Liver (tissue), 3 donors: ENCODE measurements at regions not wholly inside any gene's neighbourhood (a gene's known extent, or its start where the extent isn't known, plus 50 kb on each side); places are given as distances from the start of the nearest gene placed in this dataset.

ENCODE experiments used
- ATF3 ChIP-seq: IDR thresholded peaks from 2 replicates; pipeline ENCODE4 v1.6.1; 2016; ENCODE audit warnings: antibody characterized with exemption
- FOXA1 ChIP-seq: IDR thresholded peaks from 2 replicates; pipeline ENCODE4 v1.6.1; 2016; ENCODE audit warnings: antibody characterized with exemption
- GABPA ChIP-seq, 2 donors: IDR thresholded peaks in 1 of 2; conservative IDR thresholded peaks in 1 of 2; 2 replicates each; pipeline ENCODE4 v1.6.1; 2016; ENCODE audit warnings: antibody characterized with exemption in 2 of 2, mild to moderate bottlenecking in 1 of 2, moderate library complexity in 1 of 2
- JUND ChIP-seq, 2 donors: IDR thresholded peaks; 2 replicates each; pipeline ENCODE4 v1.6.1; 2016; ENCODE audit warnings: antibody characterized with exemption in 2 of 2
- RAD21 ChIP-seq, 2 donors: IDR thresholded peaks; 2 replicates each; pipeline ENCODE4 v1.6.1; 2016; ENCODE audit warnings: antibody characterized with exemption in 2 of 2, mild to moderate bottlenecking in 2 of 2
- RXRA ChIP-seq, 2 donors: IDR thresholded peaks; 2 replicates each; pipeline ENCODE4 v1.6.1; 2017 to 2018; ENCODE audit warnings: antibody characterized with exemption in 2 of 2, mild to moderate bottlenecking in 1 of 2
- TAF1 ChIP-seq: conservative IDR thresholded peaks from 2 replicates; pipeline ENCODE4 v1.6.1; 2016; ENCODE audit warnings: antibody characterized with exemption, mild to moderate bottlenecking
- YY1 ChIP-seq: IDR thresholded peaks from 2 replicates; pipeline ENCODE4 v1.6.1; 2016; ENCODE audit warnings: antibody characterized with exemption, mild to moderate bottlenecking
- TF ChIP-seq, protein P1 (sequence below): fragments of 150-350 bp; IDR thresholded peaks from 2 replicates; pipeline ENCODE4 v1.5.1; 2017; ENCODE audit warnings: improper control_type of control experiment, low read depth, low read length; ENCODE audit not compliant: missing input control
- TF ChIP-seq, protein P2 (sequence below): IDR thresholded peaks from 2 replicates; pipeline ENCODE4 v1.6.1; 2016; ENCODE audit warnings: antibody characterized with exemption
- donor health status: healthy.
- donor health status: healthy.

- TF ChIP-seq TAF1 = no peak
- TF ChIP-seq, protein P1, sequence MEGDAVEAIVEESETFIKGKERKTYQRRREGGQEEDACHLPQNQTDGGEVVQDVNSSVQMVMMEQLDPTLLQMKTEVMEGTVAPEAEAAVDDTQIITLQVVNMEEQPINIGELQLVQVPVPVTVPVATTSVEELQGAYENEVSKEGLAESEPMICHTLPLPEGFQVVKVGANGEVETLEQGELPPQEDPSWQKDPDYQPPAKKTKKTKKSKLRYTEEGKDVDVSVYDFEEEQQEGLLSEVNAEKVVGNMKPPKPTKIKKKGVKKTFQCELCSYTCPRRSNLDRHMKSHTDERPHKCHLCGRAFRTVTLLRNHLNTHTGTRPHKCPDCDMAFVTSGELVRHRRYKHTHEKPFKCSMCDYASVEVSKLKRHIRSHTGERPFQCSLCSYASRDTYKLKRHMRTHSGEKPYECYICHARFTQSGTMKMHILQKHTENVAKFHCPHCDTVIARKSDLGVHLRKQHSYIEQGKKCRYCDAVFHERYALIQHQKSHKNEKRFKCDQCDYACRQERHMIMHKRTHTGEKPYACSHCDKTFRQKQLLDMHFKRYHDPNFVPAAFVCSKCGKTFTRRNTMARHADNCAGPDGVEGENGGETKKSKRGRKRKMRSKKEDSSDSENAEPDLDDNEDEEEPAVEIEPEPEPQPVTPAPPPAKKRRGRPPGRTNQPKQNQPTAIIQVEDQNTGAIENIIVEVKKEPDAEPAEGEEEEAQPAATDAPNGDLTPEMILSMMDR = no peak
- no peak for TF ChIP-seq GABPA (IDR thresholded peaks at IDR 0.05 in 1 of 2, conservative IDR thresholded peaks at IDR 0.05 in 1 of 2)
- no peak for TF ChIP-seq YY1
- TF ChIP-seq, protein P2, sequence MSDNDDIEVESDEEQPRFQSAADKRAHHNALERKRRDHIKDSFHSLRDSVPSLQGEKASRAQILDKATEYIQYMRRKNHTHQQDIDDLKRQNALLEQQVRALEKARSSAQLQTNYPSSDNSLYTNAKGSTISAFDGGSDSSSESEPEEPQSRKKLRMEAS = no peak
- TF ChIP-seq RXRA (IDR thresholded peaks at IDR 0.05) = no peak
- TF ChIP-seq RAD21 (IDR thresholded peaks at IDR 0.05) = no peak
- TF ChIP-seq ATF3 = no peak
- no peak for TF ChIP-seq JUND (IDR thresholded peaks at IDR 0.05)
- TF ChIP-seq FOXA1 = no peak
Observed at GRCh38 chr22:48876951-48877350, 950.7 kb downstream of the BRD1 start.
